IPS-18a (cell line): ENCODE measurements at regions not wholly inside any gene's neighbourhood (a gene's known extent, or its start where the extent isn't known, plus 50 kb on each side); places are given as distances from the start of the nearest gene placed in this dataset.

Experiments
- H3K27ac ChIP-seq: one replicate; pipeline ENCODE4 v1.5.1; 2013; ENCODE audit warnings: low read length
- H3K27me3 ChIP-seq: one replicate; pipeline ENCODE4 v1.6.1; 2013; ENCODE audit warnings: mild to moderate bottlenecking, low read length; ENCODE audit not compliant: control insufficient read depth, insufficient read depth
- H3K36me3 ChIP-seq: one replicate; pipeline ENCODE4 v1.6.1; 2013; ENCODE audit warnings: low read depth, low read length; ENCODE audit not compliant: control insufficient read depth
- H3K4me1 ChIP-seq: one replicate; pipeline ENCODE4 v1.6.1; 2013; ENCODE audit warnings: low read depth, low read length; ENCODE audit not compliant: control insufficient read depth
- H3K4me3 ChIP-seq: one replicate; pipeline ENCODE4 v1.5.1; 2013; ENCODE audit warnings: low read length
- H3K9ac ChIP-seq: one replicate; pipeline ENCODE4 v1.6.1; 2013; ENCODE audit warnings: mild to moderate bottlenecking, low read length, moderate library complexity
- H3K9me3 ChIP-seq: one replicate; pipeline ENCODE4 v1.6.1; 2013; ENCODE audit warnings: low read depth, low read length; ENCODE audit not compliant: control insufficient read depth

- Histone ChIP-seq H3K36me3 (no peaks in the 10 kb centered on the region), H3K9ac (no peak overlapping the region)
These were observed 243.4 kb upstream of the DDI1 start for GRCh38 chr11:103792981-103793468.

GRCh38 chr11:103794262-103794661 is 242.2 kb upstream of the DDI1 start:
- Histone ChIP-seq H3K27me3 (no peaks in the 10 kb centered on the region), H3K9ac (no peak overlapping the region), H3K4me3 (no peak overlapping the region), H3K27ac (no peak overlapping the region), H3K9me3 (no peaks in the 10 kb centered on the region), H3K36me3 (no peaks in the 10 kb centered on the region), H3K4me1 (no peaks in the 10 kb centered on the region)

More at GRCh38 chr11:103792981-103793468, 243.4 kb upstream of the DDI1 start:
- Histone ChIP-seq H3K4me3 (no peak overlapping the region), H3K4me1 (no peaks in the 10 kb centered on the region), H3K27ac (no peak overlapping the region), H3K9me3 (no peaks in the 10 kb centered on the region), H3K27me3 (no peaks in the 10 kb centered on the region)

GRCh38 chr11:103798026-103798425 is 238.4 kb upstream of the DDI1 start:
- Histone ChIP-seq H3K27me3 (no peaks in the 10 kb centered on the region), H3K4me1 (peaks cover 10% of the 10 kb centered on the region), H3K9me3 (no peaks in the 10 kb centered on the region), H3K4me3 (no peak overlapping the region), H3K36me3 (no peaks in the 10 kb centered on the region), H3K9ac (no peak overlapping the region), H3K27ac (no peak overlapping the region)

GRCh38 chr11:103798446-103798845 is 238.0 kb upstream of the DDI1 start:
- H3K4me3 ChIP-seq, result no peak overlapping the region
- H3K9ac ChIP-seq, result no peak overlapping the region
- no peaks in the 10 kb centered on the region for H3K27me3 ChIP-seq
- H3K36me3 ChIP-seq, result no peaks in the 10 kb centered on the region
- H3K27ac ChIP-seq, result no peak overlapping the region
- no peaks in the 10 kb centered on the region for H3K9me3 ChIP-seq
- peaks cover 10% of the 10 kb centered on the region for H3K4me1 ChIP-seq

- Histone ChIP-seq H3K36me3 (no peaks in the 10 kb centered on the region), H3K4me1 (peaks cover 10% of the 10 kb centered on the region), H3K9me3 (no peaks in the 10 kb centered on the region), H3K9ac (no peak overlapping the region), H3K4me3 (no peak overlapping the region), H3K27me3 (no peaks in the 10 kb centered on the region), H3K27ac (no peak overlapping the region)
These were observed 235.9 kb upstream of the DDI1 start for GRCh38 chr11:103800406-103801114.

- Histone ChIP-seq H3K27ac (no peak overlapping the region), H3K9ac (no peak overlapping the region), H3K27me3 (no peaks in the 10 kb centered on the region), H3K36me3 (no peaks in the 10 kb centered on the region), H3K4me3 (no peak overlapping the region), H3K9me3 (no peaks in the 10 kb centered on the region), H3K4me1 (peaks cover 10% of the 10 kb centered on the region)
These were observed 233.4 kb upstream of the DDI1 start for GRCh38 chr11:103803062-103803461.

- Histone ChIP-seq H3K27ac (no peak overlapping the region), H3K36me3 (no peaks in the 10 kb centered on the region), H3K9me3 (no peaks in the 10 kb centered on the region)
These were observed 230.8 kb upstream of the DDI1 start for GRCh38 chr11:103805688-103806009.

GRCh38 chr11:103806130-103806895 is 230.1 kb upstream of the DDI1 start:
- Histone ChIP-seq H3K27me3 (no peaks in the 10 kb centered on the region), H3K4me3 (no peak overlapping the region), H3K9me3 (no peaks in the 10 kb centered on the region), H3K9ac (no peak overlapping the region), H3K4me1 (no peaks in the 10 kb centered on the region), H3K36me3 (no peaks in the 10 kb centered on the region), H3K27ac (no peak overlapping the region)

More at GRCh38 chr11:103805688-103806009, 230.8 kb upstream of the DDI1 start:
- Histone ChIP-seq H3K4me3 (no peak overlapping the region), H3K27me3 (no peaks in the 10 kb centered on the region), H3K9ac (no peak overlapping the region), H3K4me1 (peaks cover 3% of the 10 kb centered on the region)

- Histone ChIP-seq H3K4me1 (peaks cover 13% of the 10 kb centered on the region), H3K36me3 (no peaks in the 10 kb centered on the region), H3K9ac (no peak overlapping the region), H3K4me3 (no peak overlapping the region), H3K27me3 (no peaks in the 10 kb centered on the region), H3K9me3 (no peaks in the 10 kb centered on the region), H3K27ac (no peak overlapping the region)
These were observed 228.6 kb upstream of the DDI1 start for GRCh38 chr11:103807806-103808205.

- no peaks in the 10 kb centered on the region for H3K36me3 ChIP-seq
- H3K27ac ChIP-seq, result no peak overlapping the region
- H3K9ac ChIP-seq, result no peak overlapping the region
- H3K27me3 ChIP-seq, result no peaks in the 10 kb centered on the region
- H3K4me3 ChIP-seq, result no peak overlapping the region
- H3K4me1 ChIP-seq, result peaks cover 18% of the 10 kb centered on the region
- H3K9me3 ChIP-seq, result no peaks in the 10 kb centered on the region
These were observed 228.2 kb upstream of the DDI1 start for GRCh38 chr11:103808252-103808651.

GRCh38 chr11:103811870-103812455 is 224.5 kb upstream of the DDI1 start:
- Histone ChIP-seq H3K4me1 (peaks cover 20% of the 10 kb centered on the region), H3K9ac (no peak overlapping the region), H3K4me3 (no peak overlapping the region), H3K27me3 (no peaks in the 10 kb centered on the region), H3K36me3 (no peaks in the 10 kb centered on the region), H3K27ac (no peak overlapping the region), H3K9me3 (no peaks in the 10 kb centered on the region)
